B cell (primary cell): ENCODE measurements at regions not wholly inside any gene's neighbourhood (a gene's known extent, or its start where the extent isn't known, plus 50 kb on each side); places are given as distances from the start of the nearest gene placed in this dataset.

Experiments
- CTCF ChIP-seq: fragments of 200-600 bp; IDR thresholded peaks from one replicate; pipeline ENCODE4 v1.8.0; 2022; ENCODE audit warnings: antibody characterized with exemption, mild to moderate bottlenecking
- EZH2 ChIP-seq: IDR thresholded peaks from 2 replicates; pipeline ENCODE4 v1.6.1; 2012; ENCODE audit warnings: borderline replicate concordance, low read depth, mild to moderate bottlenecking, moderate library complexity, low read length; ENCODE audit not compliant: insufficient read depth, poor library complexity, severe bottlenecking

GRCh38 chr19:33872445-33873320 is 76.0 kb downstream of the KCTD15 start:
- TF ChIP-seq CTCF: no peak
- TF ChIP-seq EZH2: no peak
